ENCODE measurements at regions not wholly inside any gene's neighbourhood (a gene's known extent, or its start where the extent isn't known, plus 50 kb on each side); places are given as distances from the start of the nearest gene placed in this dataset.

- TF ChIP-seq CHD7 (IDR thresholded peaks at IDR 0.05; ENCODE audit: insufficient replicate concordance, low read length) (no peak), RAD21 (IDR thresholded peaks at IDR 0.05 in 1 of 2, conservative IDR thresholded peaks at IDR 0.05 in 1 of 2; ENCODE audit: low read depth in 2 of 2, low read length in 2 of 2) (peak in 1 of 2 experiments; percentile 23; a peak in 2 of 4 replicates)
These were observed 60.6 kb downstream of the ARL6IP4 start (continued) for GRCh38 chr12:123041042-123041531.
